ENCODE measurements at regions not wholly inside any gene's neighbourhood (a gene's known extent, or its start where the extent isn't known, plus 50 kb on each side); places are given as distances from the start of the nearest gene placed in this dataset.
"Not testable (repeated sequence)": the region's sequence is repeated elsewhere in the genome, so short reads cannot be mapped to it uniquely, and the experiment has no call there.

GRCh38 chr1:101366513-101367215, 129.8 kb downstream of the S1PR1 start:
- Mint-ChIP-seq H3K4me3 (no peak overlapping the region), H3K27me3 (ENCODE audit: low read depth) (no peaks in the 10 kb centered on the region)

DNA sequence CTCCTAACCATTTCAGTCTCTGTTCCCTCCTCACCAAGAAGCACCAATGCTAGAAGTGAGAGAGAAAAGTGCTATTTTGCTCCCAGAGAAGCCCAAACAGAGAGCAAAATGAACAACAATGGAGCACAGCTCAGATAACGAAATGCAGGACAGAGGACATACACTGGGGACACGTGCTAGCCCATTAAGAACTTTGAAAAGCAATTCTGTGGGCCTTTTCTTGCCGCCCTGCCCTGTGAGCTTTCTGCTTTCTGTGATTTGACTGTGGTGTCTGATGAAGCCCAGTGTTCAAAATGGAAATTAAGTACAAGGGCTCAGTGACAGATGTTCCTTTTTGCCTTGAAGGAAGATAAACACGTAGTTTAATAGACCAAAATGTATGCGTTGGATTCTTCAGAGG, 130.8 kb downstream of the S1PR1 start:
- Mint-ChIP-seq H3K4me3 (no peak overlapping the region), H3K9me3 (peaks cover 4% of the 10 kb centered on the region), H3K4me1 (ENCODE audit: low read depth) (peaks cover 10% of the 10 kb centered on the region), H3K27me3 (ENCODE audit: low read depth) (no peaks in the 10 kb centered on the region), H3K36me3 (ENCODE audit: insufficient read depth) (no peaks in the 10 kb centered on the region)
- DNase-seq (no peak), ATAC-seq (no peak)

More at GRCh38 chr1:101366513-101367215, 129.8 kb downstream of the S1PR1 start:
- Mint-ChIP-seq H3K9me3 (no peaks in the 10 kb centered on the region), H3K4me1 (ENCODE audit: low read depth) (peaks cover 9% of the 10 kb centered on the region), H3K36me3 (ENCODE audit: insufficient read depth) (no peaks in the 10 kb centered on the region)
- DNase-seq (no peak), ATAC-seq (no peak)

GRCh38 chr1:101370488-101370887, 133.7 kb downstream of the S1PR1 start:
- Mint-ChIP-seq H3K36me3 (ENCODE audit: insufficient read depth) (no peaks in the 10 kb centered on the region), H3K4me1 (ENCODE audit: low read depth) (peaks cover 10% of the 10 kb centered on the region), H3K4me3 (no peak overlapping the region), H3K27me3 (ENCODE audit: low read depth) (no peaks in the 10 kb centered on the region), H3K9me3 (peaks cover 9% of the 10 kb centered on the region)
- no peak for ATAC-seq
- no peak for DNase-seq

DNA sequence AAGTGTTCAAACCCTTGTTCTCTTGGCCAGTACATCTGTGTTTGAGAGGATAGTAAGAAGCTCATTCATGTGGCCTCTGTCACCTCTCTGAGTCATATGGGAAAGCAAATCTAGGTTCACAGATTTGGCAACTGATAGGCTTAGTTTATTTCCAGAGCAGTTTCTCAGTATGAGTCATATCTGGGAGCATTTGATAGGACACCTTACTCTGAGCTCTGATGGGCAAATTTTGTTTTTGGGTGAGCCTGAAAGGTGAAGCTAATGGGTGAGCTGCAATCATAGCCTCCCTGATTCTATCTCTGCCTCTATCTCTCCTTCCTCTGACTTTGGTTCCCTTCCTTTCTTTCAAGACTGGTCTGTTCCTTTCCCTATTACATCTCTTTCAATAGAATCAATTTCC, 134.4 kb downstream of the S1PR1 start:
- Mint-ChIP-seq H3K4me3 (no peak overlapping the region), H3K4me1 (ENCODE audit: low read depth) (peaks cover 10% of the 10 kb centered on the region), H3K9me3 (peaks cover 9% of the 10 kb centered on the region), H3K36me3 (ENCODE audit: insufficient read depth) (no peaks in the 10 kb centered on the region), H3K27me3 (ENCODE audit: low read depth) (no peaks in the 10 kb centered on the region)
- no peak for DNase-seq
- ATAC-seq: peak; percentile 90 to 95

DNA sequence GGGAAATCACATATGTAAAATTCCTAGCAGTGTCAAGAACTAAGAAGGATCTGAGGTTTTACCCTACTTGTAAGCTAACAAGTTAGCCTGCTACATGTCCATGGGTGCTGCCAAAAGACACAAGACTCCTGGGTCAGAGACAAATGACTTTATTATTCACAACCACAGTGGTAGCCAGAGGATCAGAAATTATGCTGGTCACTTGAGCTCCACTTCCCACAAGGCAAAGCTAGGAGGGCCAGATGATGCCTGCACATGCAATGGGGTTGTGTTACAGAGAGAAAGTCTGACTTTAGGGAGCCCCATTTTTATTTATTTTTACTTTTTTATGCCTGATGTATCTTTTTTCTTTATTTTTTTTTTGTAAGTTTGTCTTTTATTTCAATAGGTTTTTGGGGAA, 136.8 kb downstream of the S1PR1 start:
- Mint-ChIP-seq H3K36me3 (ENCODE audit: insufficient read depth) (no peaks in the 10 kb centered on the region), H3K4me1 (ENCODE audit: low read depth) (peaks cover 10% of the 10 kb centered on the region), H3K9me3 (peaks cover 9% of the 10 kb centered on the region), H3K27me3 (ENCODE audit: low read depth) (no peaks in the 10 kb centered on the region), H3K4me3 (no peak overlapping the region)
- DNase-seq (no peak), ATAC-seq (no peak)

DNA sequence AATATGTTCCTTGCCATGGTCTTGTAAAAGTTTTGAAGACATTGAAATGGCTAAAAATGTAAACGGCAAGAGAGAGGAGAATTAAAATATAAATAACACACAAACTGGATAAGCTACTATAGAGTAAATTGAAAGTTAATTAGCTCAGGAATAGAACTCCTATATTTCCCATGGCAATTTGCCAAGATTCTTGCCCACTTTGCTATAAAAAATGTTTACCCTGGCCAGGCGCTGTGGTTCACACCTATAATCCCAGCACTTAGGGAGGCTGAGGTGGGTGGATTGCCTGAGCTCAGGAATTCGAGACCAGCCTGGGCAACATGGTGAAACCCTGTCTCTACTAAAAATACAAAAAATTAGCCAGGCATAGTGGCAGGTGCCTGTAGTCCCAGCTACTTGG, 138.6 kb downstream of the S1PR1 start:
- not testable (repeated sequence) for H3K27me3 Mint-ChIP-seq (ENCODE audit: low read depth); H3K4me3 Mint-ChIP-seq; H3K9me3 Mint-ChIP-seq; H3K36me3 Mint-ChIP-seq (ENCODE audit: insufficient read depth); ATAC-seq; DNase-seq
- H3K4me1 Mint-ChIP-seq (ENCODE audit: low read depth): peaks cover 16% of the 10 kb centered on the region

GRCh38 chr1:101376121-101377083, 139.6 kb downstream of the S1PR1 start:
- no peak for ATAC-seq
- no peaks in the 10 kb centered on the region for H3K36me3 Mint-ChIP-seq (ENCODE audit: insufficient read depth)
- H3K9me3 Mint-ChIP-seq: peaks cover 9% of the 10 kb centered on the region
- peaks cover 10% of the 10 kb centered on the region for H3K4me1 Mint-ChIP-seq (ENCODE audit: low read depth)
- no peak for DNase-seq
- H3K4me3 Mint-ChIP-seq: no peak overlapping the region
- no peaks in the 10 kb centered on the region for H3K27me3 Mint-ChIP-seq (ENCODE audit: low read depth)

GRCh38 chr1:101377084-101377835, 140.4 kb downstream of the S1PR1 start:
- H3K4me3 Mint-ChIP-seq: no peak overlapping the region
- ATAC-seq (no peak), DNase-seq (no peak)
- H3K27me3 Mint-ChIP-seq (ENCODE audit: low read depth): no peaks in the 10 kb centered on the region
- no peaks in the 10 kb centered on the region for H3K36me3 Mint-ChIP-seq (ENCODE audit: insufficient read depth)
- H3K4me1 Mint-ChIP-seq (ENCODE audit: low read depth): peaks cover 6% of the 10 kb centered on the region
- peaks cover 9% of the 10 kb centered on the region for H3K9me3 Mint-ChIP-seq

DNA sequence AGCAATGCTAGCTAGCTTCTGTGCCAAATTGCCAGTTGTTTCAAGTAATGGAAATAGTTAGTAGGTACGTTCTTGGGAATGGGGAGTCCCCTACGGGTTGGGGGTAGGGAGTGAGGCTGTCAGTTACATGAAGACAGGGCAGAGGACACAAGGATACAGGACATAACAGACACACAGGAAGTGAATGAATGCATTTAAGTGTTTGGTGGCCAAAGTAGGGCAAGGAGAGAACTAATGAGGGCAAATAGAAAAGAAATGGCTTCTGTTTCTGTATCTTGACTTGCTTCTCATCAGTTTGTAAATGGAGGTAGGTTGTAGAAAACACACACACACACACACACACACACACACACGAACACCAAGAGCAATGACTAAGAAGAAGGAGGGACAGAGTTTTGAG, 142.2 kb downstream of the S1PR1 start:
- Mint-ChIP-seq H3K4me1 (ENCODE audit: low read depth) (peaks cover 6% of the 10 kb centered on the region), H3K4me3 (no peak overlapping the region), H3K27me3 (ENCODE audit: low read depth) (no peaks in the 10 kb centered on the region), H3K36me3 (ENCODE audit: insufficient read depth) (no peaks in the 10 kb centered on the region), H3K9me3 (no peaks in the 10 kb centered on the region)
- no peak for ATAC-seq
- no peak for DNase-seq

DNA sequence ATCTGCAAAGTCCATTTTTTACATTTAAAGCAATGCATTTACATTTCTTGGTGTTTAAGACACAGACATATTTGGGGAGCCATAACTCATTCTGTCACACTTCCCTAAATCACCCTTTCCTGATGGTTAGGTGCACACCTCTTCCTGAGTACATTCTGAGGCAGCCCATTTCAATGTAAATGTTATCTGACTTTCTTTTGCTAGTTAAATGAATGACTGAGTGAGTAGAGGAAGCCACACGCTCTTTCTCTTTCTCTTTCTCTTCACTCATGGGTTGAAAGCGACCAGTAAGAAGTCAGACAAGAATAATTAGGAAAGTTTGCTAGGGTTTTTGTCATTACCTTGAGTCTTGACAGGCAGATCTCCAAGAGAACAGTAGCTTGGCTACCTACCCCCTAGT, 143.1 kb downstream of the S1PR1 start:
- no peaks in the 10 kb centered on the region for H3K27me3 Mint-ChIP-seq (ENCODE audit: low read depth)
- H3K4me3 Mint-ChIP-seq: no peak overlapping the region
- H3K36me3 Mint-ChIP-seq (ENCODE audit: insufficient read depth): no peaks in the 10 kb centered on the region
- no peak for DNase-seq
- H3K9me3 Mint-ChIP-seq: no peaks in the 10 kb centered on the region
- H3K4me1 Mint-ChIP-seq (ENCODE audit: low read depth): peaks cover 6% of the 10 kb centered on the region
- ATAC-seq: peak; percentile 28 to 57

DNA sequence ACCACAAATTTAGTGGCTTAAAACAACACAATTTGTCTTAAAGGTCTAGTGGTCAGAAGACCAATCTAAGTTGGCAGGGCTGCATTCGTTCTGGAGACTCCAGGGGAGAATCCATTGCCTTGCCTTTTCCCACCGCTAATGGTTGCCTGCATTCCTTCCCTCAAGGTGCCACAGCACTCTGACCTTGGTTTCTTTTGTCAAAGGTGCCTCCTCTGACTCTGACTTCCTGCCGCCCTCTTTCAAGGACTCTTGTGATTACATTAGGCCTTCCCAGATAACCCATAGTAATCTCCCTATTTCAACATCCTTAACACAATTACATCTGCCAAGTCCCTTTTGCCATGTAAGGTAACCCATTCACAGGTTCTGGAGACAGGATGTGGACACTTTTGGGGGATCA, 145.3 kb downstream of the S1PR1 start:
- no peaks in the 10 kb centered on the region for H3K9me3 Mint-ChIP-seq
- H3K36me3 Mint-ChIP-seq (ENCODE audit: insufficient read depth): no peaks in the 10 kb centered on the region
- ATAC-seq (no peak), DNase-seq (no peak)
- H3K4me3 Mint-ChIP-seq: no peak overlapping the region
- peaks cover 6% of the 10 kb centered on the region for H3K4me1 Mint-ChIP-seq (ENCODE audit: low read depth)
- H3K27me3 Mint-ChIP-seq (ENCODE audit: low read depth): no peaks in the 10 kb centered on the region

GRCh38 chr1:101388904-101389546, 152.2 kb downstream of the S1PR1 start:
- Mint-ChIP-seq H3K9me3 (no peaks in the 10 kb centered on the region), H3K4me1 (ENCODE audit: low read depth) (peaks cover 6% of the 10 kb centered on the region)

DNA sequence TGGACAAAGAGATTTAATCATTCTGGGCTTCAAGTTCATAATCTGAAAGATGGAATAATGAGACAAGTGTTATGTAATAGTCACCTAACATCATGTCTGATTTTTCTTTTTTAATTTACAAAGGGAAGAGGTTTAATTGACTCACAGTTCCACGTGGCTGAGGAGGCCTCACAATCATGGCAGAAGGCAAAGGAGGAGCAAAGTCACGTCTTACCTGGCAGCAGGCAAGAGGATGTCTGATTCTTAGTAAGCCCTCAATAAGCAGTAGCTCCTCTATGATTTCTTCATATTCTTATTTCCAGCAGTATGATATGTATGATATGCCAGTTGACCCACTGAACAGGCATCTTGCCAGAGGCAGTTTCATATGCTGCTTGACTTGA, 152.7 kb downstream of the S1PR1 start:
- no peaks in the 10 kb centered on the region for H3K27me3 Mint-ChIP-seq (ENCODE audit: low read depth)
- H3K4me1 Mint-ChIP-seq (ENCODE audit: low read depth): peaks cover 6% of the 10 kb centered on the region
- no peak overlapping the region for H3K4me3 Mint-ChIP-seq
- H3K9me3 Mint-ChIP-seq: no peaks in the 10 kb centered on the region
- no peak for ATAC-seq
- H3K36me3 Mint-ChIP-seq (ENCODE audit: insufficient read depth): no peaks in the 10 kb centered on the region
- no peak for DNase-seq

More at GRCh38 chr1:101388904-101389546, 152.2 kb downstream of the S1PR1 start:
- H3K27me3 Mint-ChIP-seq (ENCODE audit: low read depth): no peaks in the 10 kb centered on the region
- no peak overlapping the region for H3K4me3 Mint-ChIP-seq
- ATAC-seq: peak; percentile 53 to 56
- no peaks in the 10 kb centered on the region for H3K36me3 Mint-ChIP-seq (ENCODE audit: insufficient read depth)
- no peak for DNase-seq

DNA sequence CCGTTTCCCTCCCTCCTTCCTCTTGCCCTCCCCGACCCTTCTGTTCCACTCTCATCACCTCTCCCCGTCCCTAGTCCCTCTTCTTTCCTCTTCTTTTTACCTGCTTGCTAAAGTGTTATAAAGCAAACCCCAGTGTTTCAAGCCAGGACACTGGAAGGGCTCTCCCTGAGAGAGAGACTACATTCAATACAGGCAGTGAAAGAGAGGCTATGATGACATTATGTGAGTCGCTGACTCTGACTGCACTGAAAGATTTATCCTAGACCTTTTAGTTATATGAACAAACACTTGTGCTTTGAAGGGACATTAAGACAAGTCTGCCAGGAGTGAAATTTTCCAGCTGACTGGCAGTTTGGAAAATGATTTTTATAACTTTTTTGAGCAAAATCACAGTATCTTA, 155.7 kb downstream of the S1PR1 start:
- H3K9me3 Mint-ChIP-seq: no peaks in the 10 kb centered on the region
- no peaks in the 10 kb centered on the region for H3K27me3 Mint-ChIP-seq (ENCODE audit: low read depth)
- no peak for DNase-seq
- H3K36me3 Mint-ChIP-seq (ENCODE audit: insufficient read depth): no peaks in the 10 kb centered on the region
- H3K4me3 Mint-ChIP-seq: no peak overlapping the region
- H3K4me1 Mint-ChIP-seq (ENCODE audit: low read depth): peaks cover 6% of the 10 kb centered on the region
- no peak for ATAC-seq
